ENCODE measurements at regions not wholly inside any gene's neighbourhood (a gene's known extent, or its start where the extent isn't known, plus 50 kb on each side); places are given as distances from the start of the nearest gene placed in this dataset.

DNA sequence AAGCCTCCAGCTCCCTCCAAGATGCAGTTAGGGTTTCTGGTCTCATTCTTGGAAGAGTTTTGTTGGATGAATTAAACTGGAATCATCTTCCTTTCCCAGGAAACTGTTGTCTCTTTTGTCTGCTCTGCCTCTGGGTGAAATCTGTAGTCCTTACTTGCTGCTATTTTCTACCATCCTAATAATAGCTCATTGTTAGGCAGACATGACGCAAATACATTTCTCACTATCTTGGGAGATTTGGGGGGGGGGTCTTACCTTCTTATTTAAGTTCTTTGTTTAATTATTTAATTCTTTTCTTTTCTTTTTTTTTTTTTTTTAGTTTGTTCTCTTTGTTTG lies 85.4 kb upstream of the DUSP10 start:
- no peak overlapping the region for H2BK15ac ChIP-seq (ENCODE audit: low read length)
- no peak overlapping the region for H3K23ac ChIP-seq (ENCODE audit: insufficient read length)
- H3K79me2 ChIP-seq (ENCODE audit: control insufficient read depth in 1 of 2, insufficient read depth in 2 of 2, low read length in 2 of 2) = no peaks in the 10 kb centered on the region
- no peaks in the 10 kb centered on the region; a peak in 1 of 8 replicates for H3K36me3 ChIP-seq (ENCODE audit: control insufficient read depth in 2 of 4, insufficient read depth in 4 of 4, low read length in 3 of 4)
- H2BK20ac ChIP-seq (ENCODE audit: low read length) = no peak overlapping the region
- H3K9ac ChIP-seq (replicated peaks in 1 of 4; ENCODE audit: extremely low read depth in 1 of 4, low read depth in 3 of 4, low read length in 3 of 4) = no peak overlapping the region
- H3K18ac ChIP-seq (ENCODE audit: extremely low read depth, low read length) = no peak overlapping the region
- POLR2A ChIA-PET (ENCODE audit: partially characterized antibody) = no interaction called here
- no peak overlapping the region for H4K8ac ChIP-seq (ENCODE audit: extremely low read depth, insufficient read depth, low read length)
- CTCF ChIA-PET (ENCODE audit: partially characterized antibody) = no interaction called here
- FAIRE-seq = no peak
- no peaks in the 10 kb centered on the region for H3K9me3 ChIP-seq (ENCODE audit: insufficient read depth in 2 of 2, low read depth in 1 of 2, low read length in 1 of 2)
- H2BK5ac ChIP-seq (ENCODE audit: low read depth, low read length) = no peak overlapping the region
- no peak overlapping the region for H3K4me3 ChIP-seq (ENCODE audit: extremely low read depth in 1 of 4, insufficient read depth in 2 of 4, low read depth in 3 of 4, low read length in 4 of 4)
- H2AFZ ChIP-seq (ENCODE audit: low read length) = peak overlapping the region; percentile 16; the same call in 1 of the 2 replicates
- no peak overlapping the region for H3K4ac ChIP-seq (replicated peaks; ENCODE audit: insufficient read length, low read depth, low read length)
- H3K4me1 ChIP-seq (replicated peaks in 1 of 4; ENCODE audit: control insufficient read depth in 3 of 4, insufficient read depth in 4 of 4, low read length in 3 of 4) = peaks cover 1 to 4% (median 3%) of the 10 kb centered on the region in 4 experiments; a peak in 2 of 7 replicates
- H4K20me1 ChIP-seq (replicated peaks in 1 of 2; ENCODE audit: control insufficient read depth in 1 of 2, insufficient read depth in 2 of 2, low read length in 2 of 2) = no peaks in the 10 kb centered on the region
- H3K27ac ChIP-seq (ENCODE audit: low read depth, low read length) = no peak overlapping the region
- TF ChIP-seq RXRA (IDR thresholded peaks at IDR 0.05; ENCODE audit: insufficient read depth, low read depth, low read length) (no peak), RBBP5 (IDR thresholded peaks at IDR 0.05; ENCODE audit: borderline replicate concordance, low read depth, low read length) (no peak), CEBPB (IDR thresholded peaks at IDR 0.05; ENCODE audit: low read depth, low read length) (no peak), JUN (IDR thresholded peaks at IDR 0.05; ENCODE audit: low read depth, low read length) (no peak), JUND (IDR thresholded peaks at IDR 0.05; ENCODE audit: low read length) (no peak), PHF8 (conservative IDR thresholded peaks at IDR 0.05; ENCODE audit: low read depth, low read length) (no peak), MAFK (IDR thresholded peaks at IDR 0.05; ENCODE audit: low read depth, low read length) (no peak), POLR2AphosphoS5 (IDR thresholded peaks at IDR 0.05; ENCODE audit: low read depth, low read length) (no peak), HDAC6 (IDR thresholded peaks at IDR 0.05; ENCODE audit: low read depth, low read length) (no peak), RAD21 (IDR thresholded peaks at IDR 0.05 in 1 of 2, conservative IDR thresholded peaks at IDR 0.05 in 1 of 2; ENCODE audit: low read depth in 2 of 2, low read length in 2 of 2) (no peak), ASH2L (IDR thresholded peaks at IDR 0.05; ENCODE audit: low read length) (no peak)
- H3K79me1 ChIP-seq (ENCODE audit: low read depth, low read length) = no peaks in the 10 kb centered on the region; the same call in 1 of the 2 replicates
- no peak overlapping the region for H3K4me2 ChIP-seq (ENCODE audit: insufficient read depth in 1 of 2, low read depth in 2 of 2, low read length in 2 of 2)
- H2BK12ac ChIP-seq (ENCODE audit: low read depth, low read length) = 0 out of 2 replicates have a peak overlapping the region, but pooled peaks have one; percentile 22
- H4K91ac ChIP-seq (replicated peaks; ENCODE audit: insufficient read length, low read length) = no peak overlapping the region
- no peaks in the 10 kb centered on the region for H3K27me3 ChIP-seq (replicated peaks in 1 of 4; ENCODE audit: control insufficient read depth in 3 of 4, extremely low read depth in 1 of 4, insufficient read depth in 3 of 4, low read length in 3 of 4)
- DNase-seq (ENCODE audit: low read depth in 1 of 2, low spot score in 2 of 2) = no peak
- H2BK120ac ChIP-seq (replicated peaks; ENCODE audit: low read depth, low read length) = no peak overlapping the region
- no peak overlapping the region for H3K14ac ChIP-seq (ENCODE audit: insufficient read length)
- H4K5ac ChIP-seq (ENCODE audit: insufficient read length, low read depth, low read length) = no peak overlapping the region
- H3K23me2 ChIP-seq (ENCODE audit: low read depth, low read length) = no peaks in the 10 kb centered on the region
- H2AK5ac ChIP-seq (ENCODE audit: low read depth, low read length) = no peak overlapping the region
- H3K56ac ChIP-seq (replicated peaks; ENCODE audit: insufficient read length, low read depth, low read length) = no peak overlapping the region
- WGBS, 2 experiments (ENCODE audit: extremely low coverage in 1 of 2, insufficient coverage in 1 of 2, insufficient read length in 1 of 2, insufficient replicate concordance in 2 of 2, low coverage in 1 of 2, low lambda C conversion rate in 2 of 2, missing lambda C conversion rate in 1 of 2) = 75% methylated on average over 1 of the region's 1 CpG; no CpG with 5 or more reads in 1 of the 2 experiments

Data from H1 (cell line).